DND-41 (cell line): ENCODE measurements at regions not wholly inside any gene's neighbourhood (a gene's known extent, or its start where the extent isn't known, plus 50 kb on each side); places are given as distances from the start of the nearest gene placed in this dataset.

Source experiments
- CTCF ChIP-seq: IDR thresholded peaks from 2 replicates; pipeline ENCODE4 v1.5.1; 2012; ENCODE audit warnings: borderline replicate concordance, low read length, moderate library complexity, mild to moderate bottlenecking; ENCODE audit not compliant: poor library complexity, severe bottlenecking; ENCODE audit errors: extremely low read depth
- EZH2 ChIP-seq: IDR thresholded peaks from 3 replicates; pipeline ENCODE4 v1.6.1; 2012; ENCODE audit warnings: borderline replicate concordance, low read depth, mild to moderate bottlenecking, moderate library complexity, low read length, inconsistent platforms; ENCODE audit not compliant: severe bottlenecking

DNA sequence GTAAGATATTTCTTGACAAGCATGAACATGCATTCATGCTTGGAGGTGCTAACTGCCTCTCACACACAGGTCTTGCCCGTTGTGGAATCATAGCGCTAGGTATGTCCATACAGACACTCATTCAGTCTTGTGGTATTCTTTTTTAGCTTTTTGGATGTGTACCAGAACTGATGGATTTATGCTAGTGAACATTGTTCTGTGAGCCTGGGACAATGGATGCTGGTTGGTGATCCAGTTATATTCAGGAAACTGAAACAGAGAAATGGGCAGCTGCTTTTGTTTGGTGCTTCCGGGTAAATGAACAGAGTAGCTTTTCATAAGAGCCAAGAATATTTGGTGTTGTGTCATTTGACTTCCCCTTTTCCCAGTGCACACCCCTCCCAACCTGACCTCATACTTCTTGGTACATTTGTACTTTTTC is 78.9 kb upstream of the SLC4A4 start:
- TF ChIP-seq EZH2, result no peak
- TF ChIP-seq CTCF, result no peak
